CD14-positive monocyte (primary cell): ENCODE measurements at regions not wholly inside any gene's neighbourhood (a gene's known extent, or its start where the extent isn't known, plus 50 kb on each side); places are given as distances from the start of the nearest gene placed in this dataset.

Experiments
- DNase-seq, 3 donors: peaks; one replicate each; pipeline ENCODE4 v3.0.0-alpha.2; 2011 to 2022
- H2AFZ ChIP-seq: 2 replicates; pipeline ENCODE4 v1.6.0; 2012; ENCODE audit warnings: mild to moderate bottlenecking, low read depth, low read length, inconsistent platforms; ENCODE audit not compliant: insufficient read depth, poor library complexity, severe bottlenecking
- H3K27ac ChIP-seq, 2 donors: 1 replicate in 1 of 2; 2 replicates in 1 of 2; pipeline ENCODE4 v1.5.1; 2012 to 2013; ENCODE audit warnings: low read length in 2 of 2, control low read depth in 1 of 2, inconsistent platforms in 1 of 2, low read depth in 1 of 2, mild to moderate bottlenecking in 1 of 2
- H3K27me3 ChIP-seq, 2 donors: one replicate each; pipeline versions ENCODE4 v1.6.0 to v1.6.1; 2011 to 2013; ENCODE audit warnings: low read length in 2 of 2; ENCODE audit not compliant: control insufficient read depth in 2 of 2, insufficient read depth in 2 of 2
- H3K36me3 ChIP-seq, 2 donors: replicated peaks in 1 of 2; 1 replicate in 1 of 2; 2 replicates in 1 of 2; pipeline versions ENCODE4 v1.5.1 to v1.6.1; 2012 to 2013; ENCODE audit warnings: low read length in 2 of 2, control low read depth in 1 of 2, inconsistent platforms in 1 of 2, mild to moderate bottlenecking in 1 of 2; ENCODE audit not compliant: insufficient read depth in 2 of 2, control insufficient read depth in 1 of 2
- H3K4me1 ChIP-seq, 2 donors: 1 replicate in 1 of 2; 2 replicates in 1 of 2; pipeline versions ENCODE4 v1.5.1 to v1.6.1; 2012 to 2013; ENCODE audit warnings: low read length in 2 of 2, control low read depth in 1 of 2, inconsistent platforms in 1 of 2, mild to moderate bottlenecking in 1 of 2, moderate library complexity in 1 of 2; ENCODE audit not compliant: insufficient read depth in 2 of 2, control insufficient read depth in 1 of 2
- H3K4me2 ChIP-seq: replicated peaks from 2 replicates; pipeline ENCODE3; 2012; ENCODE audit warnings: low read length, moderate library complexity, mild to moderate bottlenecking; ENCODE audit not compliant: poor library complexity, severe bottlenecking; ENCODE audit errors: extremely low read depth
- H3K4me3 ChIP-seq, 3 experiments: fragments of 200-600 bp in 1 of 3; sonication (generic) in 1 of 3; replicated peaks in 1 of 3; 1 replicate in 2 of 3; 2 replicates in 1 of 3; pipeline ENCODE4 v1.5.1; 2011 to 2013; ENCODE audit warnings: low read length in 3 of 3, mild to moderate bottlenecking in 3 of 3, control low read depth in 2 of 3, low read depth in 2 of 3, inconsistent platforms in 1 of 3, moderate library complexity in 1 of 3
- H3K79me2 ChIP-seq: 2 replicates; pipeline ENCODE4 v1.6.0; 2012; ENCODE audit warnings: mild to moderate bottlenecking, control low read depth, inconsistent platforms, low read length, moderate library complexity; ENCODE audit not compliant: insufficient read depth
- H3K9ac ChIP-seq: 2 replicates; pipeline ENCODE4 v1.6.0; 2017; ENCODE audit warnings: low read length, mild to moderate bottlenecking; ENCODE audit not compliant: insufficient read depth, poor library complexity, severe bottlenecking
- H3K9me3 ChIP-seq, 2 donors: replicated peaks in 1 of 2; 1 replicate in 1 of 2; 2 replicates in 1 of 2; pipeline versions ENCODE4 v1.5.1 to v1.6.1; 2012 to 2013; ENCODE audit warnings: low read length in 2 of 2, control low read depth in 1 of 2; ENCODE audit not compliant: control insufficient read depth in 1 of 2, insufficient read depth in 1 of 2
- H4K20me1 ChIP-seq: 2 replicates; pipeline ENCODE4 v1.6.0; 2012; ENCODE audit warnings: mild to moderate bottlenecking, low read length, control low read depth, moderate library complexity; ENCODE audit not compliant: insufficient read depth
- H3K27ac Mint-ChIP-seq, 7 donors: one replicate each; pipeline ENCODE4 v1.8.0; 2020; ENCODE audit warnings: mild to moderate bottlenecking in 7 of 7, mixed read lengths in 7 of 7, moderate library complexity in 6 of 7, inconsistent platforms in 2 of 7
- H3K27me3 Mint-ChIP-seq, 3 donors: one replicate each; pipeline ENCODE4 v1.8.0; 2021 to 2022; ENCODE audit warnings: low read depth in 3 of 3, mild to moderate bottlenecking in 3 of 3, mixed read lengths in 3 of 3, moderate library complexity in 3 of 3, inconsistent platforms in 1 of 3
- H3K36me3 Mint-ChIP-seq, 2 donors: one replicate each; pipeline ENCODE4 v1.8.0; 2020; ENCODE audit warnings: mixed read lengths in 2 of 2, inconsistent platforms in 1 of 2, mild to moderate bottlenecking in 1 of 2
- H3K4me1 Mint-ChIP-seq: one replicate; pipeline ENCODE4 v1.8.0; 2020; ENCODE audit warnings: mild to moderate bottlenecking, mixed read lengths
- H3K4me3 Mint-ChIP-seq, 2 donors: one replicate each; pipeline ENCODE4 v1.8.0; 2020; ENCODE audit warnings: mild to moderate bottlenecking in 2 of 2, mixed read lengths in 2 of 2, moderate library complexity in 1 of 2
- H3K9me3 Mint-ChIP-seq, 7 donors: one replicate each; pipeline ENCODE4 v1.8.0; 2020 to 2022; ENCODE audit warnings: mixed read lengths in 7 of 7, mild to moderate bottlenecking in 6 of 7, moderate library complexity in 6 of 7, inconsistent platforms in 2 of 7
- CTCF ChIP-seq: fragments of 200-600 bp; IDR thresholded peaks from one replicate; pipeline ENCODE4 v1.8.0; 2022; ENCODE audit warnings: antibody characterized with exemption, mild to moderate bottlenecking
- WGBS: methylation state at CpG from one replicate; pipeline ENCODE4 v1.1.5; 2013; ENCODE audit warnings: missing lambda C conversion rate; ENCODE audit not compliant: insufficient coverage; 5-methylcytosine and 5-hydroxymethylcytosine counted together
- intact Hi-C, 2 donors: fragments of 100-400 bp; cut with micrococcal nuclease; formaldehyde crosslinking; loops; one replicate each; pipeline versions ENCODE4 v1.15.0 to v1.15.1; 2023

- no peaks in the 10 kb centered on the region for H3K36me3 Mint-ChIP-seq
- Histone ChIP-seq H3K27me3 (no peaks in the 10 kb centered on the region), H3K27ac (no peak overlapping the region), H3K9ac (no peak overlapping the region), H3K4me3 (no peak overlapping the region), H4K20me1 (no peaks in the 10 kb centered on the region), H3K4me2 (no peak overlapping the region), H2AFZ (no peak overlapping the region), H3K4me1 (no peaks in the 10 kb centered on the region), H3K79me2 (no peaks in the 10 kb centered on the region), H3K36me3 (no peaks in the 10 kb centered on the region), H3K9me3 (no peaks in the 10 kb centered on the region)
- no peak overlapping the region for H3K4me3 Mint-ChIP-seq
- no peak overlapping the region for H3K27ac Mint-ChIP-seq
- DNase-seq, result no peak
- H3K27me3 Mint-ChIP-seq, result peaks cover under 1 to 11% (median 5%) of the 10 kb centered on the region in 3 donors
- H3K4me1 Mint-ChIP-seq, result no peaks in the 10 kb centered on the region
- intact Hi-C loops, result no loop called here
- no CpG with 5 or more reads among the region's 9 CpGs for WGBS
- peaks cover 0 to 1% (median 0%) of the 10 kb centered on the region in 7 donors for H3K9me3 Mint-ChIP-seq
- no peak for TF ChIP-seq CTCF
These were observed 208.6 kb upstream of the MGMT start for GRCh38 chr10:129258283-129258923.

- H3K9me3 Mint-ChIP-seq, result peaks cover 0 to 1% (median 0%) of the 10 kb centered on the region in 7 donors
- no peak overlapping the region for H3K4me3 ChIP-seq
- peaks cover 0 to 11% (median 5%) of the 10 kb centered on the region in 3 donors for H3K27me3 Mint-ChIP-seq
- no peak overlapping the region for H3K27ac ChIP-seq
- no peaks in the 10 kb centered on the region for H3K9me3 ChIP-seq
- no peak overlapping the region for H3K4me2 ChIP-seq
- H3K79me2 ChIP-seq, result no peaks in the 10 kb centered on the region
- no peaks in the 10 kb centered on the region for H3K36me3 ChIP-seq
- H3K27me3 ChIP-seq, result no peaks in the 10 kb centered on the region
- WGBS, result no CpG with 5 or more reads among the region's 9 CpGs
- no peaks in the 10 kb centered on the region for H3K4me1 Mint-ChIP-seq
- no peak overlapping the region for H3K27ac Mint-ChIP-seq
- no peak overlapping the region for H3K4me3 Mint-ChIP-seq
- TF ChIP-seq CTCF, result no peak
- no peaks in the 10 kb centered on the region for H3K36me3 Mint-ChIP-seq
- H4K20me1 ChIP-seq, result no peaks in the 10 kb centered on the region
- intact Hi-C loops, result no loop called here
- no peaks in the 10 kb centered on the region for H3K4me1 ChIP-seq
- DNase-seq, result no peak
- no peak overlapping the region for H3K9ac ChIP-seq
- no peak overlapping the region for H2AFZ ChIP-seq
These were observed 207.8 kb upstream of the MGMT start for GRCh38 chr10:129259128-129259815.
